ENCODE measurements at regions not wholly inside any gene's neighbourhood (a gene's known extent, or its start where the extent isn't known, plus 50 kb on each side); places are given as distances from the start of the nearest gene placed in this dataset.

- H3K4me1 Mint-ChIP-seq = no peaks in the 10 kb centered on the region
- no peak overlapping the region for H3K4me3 Mint-ChIP-seq
- DNase-seq = no peak
- no peaks in the 10 kb centered on the region for H3K36me3 Mint-ChIP-seq (ENCODE audit: low read depth)
- no peak overlapping the region for H3K27ac Mint-ChIP-seq
- no peaks in the 10 kb centered on the region for H3K9me3 ChIP-seq (ENCODE audit: control insufficient read depth, low read length, poor library complexity, severe bottlenecking)
- H3K27me3 Mint-ChIP-seq = no peaks in the 10 kb centered on the region
- ATAC-seq = no peak
Measured at GRCh38 chr7:120014925-120015465, 258.0 kb upstream of the KCND2 start.

- ATAC-seq (no peak), DNase-seq (no peak)
- no peaks in the 10 kb centered on the region for H3K4me1 Mint-ChIP-seq
- no peak overlapping the region for H3K4me3 Mint-ChIP-seq
- H3K27ac Mint-ChIP-seq = no peak overlapping the region
- no peaks in the 10 kb centered on the region for H3K36me3 Mint-ChIP-seq (ENCODE audit: low read depth)
- H3K27me3 Mint-ChIP-seq = no peaks in the 10 kb centered on the region
- H3K9me3 ChIP-seq (ENCODE audit: control insufficient read depth, low read length, poor library complexity, severe bottlenecking) = no peaks in the 10 kb centered on the region
Measured at GRCh38 chr7:120021085-120021484, 251.9 kb upstream of the KCND2 start.

- ATAC-seq = no peak
- H3K27ac Mint-ChIP-seq = no peak overlapping the region
Measured at GRCh38 chr7:120023494-120024167, 249.3 kb upstream of the KCND2 start.

GRCh38 chr7:120028636-120029035, 244.3 kb upstream of the KCND2 start:
- Mint-ChIP-seq H3K36me3 (ENCODE audit: low read depth) (no peaks in the 10 kb centered on the region), H3K4me3 (no peak overlapping the region)

More at GRCh38 chr7:120023494-120024167, 249.3 kb upstream of the KCND2 start:
- no peaks in the 10 kb centered on the region for H3K36me3 Mint-ChIP-seq (ENCODE audit: low read depth)
- DNase-seq = no peak
- H3K27me3 Mint-ChIP-seq = no peaks in the 10 kb centered on the region
- H3K4me1 Mint-ChIP-seq = no peaks in the 10 kb centered on the region
- H3K9me3 ChIP-seq (ENCODE audit: control insufficient read depth, low read length, poor library complexity, severe bottlenecking) = no peaks in the 10 kb centered on the region
- no peak overlapping the region for H3K4me3 Mint-ChIP-seq

GRCh38 chr7:120030876-120031275, 242.1 kb upstream of the KCND2 start:
- H3K27me3 Mint-ChIP-seq = no peaks in the 10 kb centered on the region
- no peak overlapping the region for H3K27ac Mint-ChIP-seq
- no peaks in the 10 kb centered on the region for H3K36me3 Mint-ChIP-seq (ENCODE audit: low read depth)
- ATAC-seq (no peak), DNase-seq (no peak)
- H3K4me1 Mint-ChIP-seq = no peaks in the 10 kb centered on the region
- no peak overlapping the region for H3K4me3 Mint-ChIP-seq
- H3K9me3 ChIP-seq (ENCODE audit: control insufficient read depth, low read length, poor library complexity, severe bottlenecking) = no peaks in the 10 kb centered on the region

More at GRCh38 chr7:120028636-120029035, 244.3 kb upstream of the KCND2 start:
- H3K9me3 ChIP-seq (ENCODE audit: control insufficient read depth, low read length, poor library complexity, severe bottlenecking) = no peaks in the 10 kb centered on the region
- no peaks in the 10 kb centered on the region for H3K27me3 Mint-ChIP-seq
- DNase-seq (no peak), ATAC-seq (no peak)
- no peaks in the 10 kb centered on the region for H3K4me1 Mint-ChIP-seq
- no peak overlapping the region for H3K27ac Mint-ChIP-seq

- H3K27me3 Mint-ChIP-seq = no peaks in the 10 kb centered on the region
- H3K4me3 Mint-ChIP-seq = no peak overlapping the region
- H3K9me3 ChIP-seq (ENCODE audit: control insufficient read depth, low read length, poor library complexity, severe bottlenecking) = no peaks in the 10 kb centered on the region
- no peaks in the 10 kb centered on the region for H3K36me3 Mint-ChIP-seq (ENCODE audit: low read depth)
- H3K27ac Mint-ChIP-seq = no peak overlapping the region
- H3K4me1 Mint-ChIP-seq = no peaks in the 10 kb centered on the region
- DNase-seq (no peak), ATAC-seq (no peak)
Measured at GRCh38 chr7:120033114-120033513, 239.9 kb upstream of the KCND2 start.

- no peaks in the 10 kb centered on the region for H3K4me1 Mint-ChIP-seq
- H3K27ac Mint-ChIP-seq = no peak overlapping the region
- H3K27me3 Mint-ChIP-seq = no peaks in the 10 kb centered on the region
- DNase-seq (no peak), ATAC-seq (no peak)
- no peaks in the 10 kb centered on the region for H3K9me3 ChIP-seq (ENCODE audit: control insufficient read depth, low read length, poor library complexity, severe bottlenecking)
- no peak overlapping the region for H3K4me3 Mint-ChIP-seq
- no peaks in the 10 kb centered on the region for H3K36me3 Mint-ChIP-seq (ENCODE audit: low read depth)
Measured at GRCh38 chr7:120039138-120039537, 233.8 kb upstream of the KCND2 start.

GRCh38 chr7:120041798-120042197, 231.2 kb upstream of the KCND2 start:
- Mint-ChIP-seq H3K4me3 (no peak overlapping the region), H3K4me1 (no peaks in the 10 kb centered on the region), H3K36me3 (ENCODE audit: low read depth) (no peaks in the 10 kb centered on the region), H3K27ac (no peak overlapping the region), H3K27me3 (no peaks in the 10 kb centered on the region)
- H3K9me3 ChIP-seq (ENCODE audit: control insufficient read depth, low read length, poor library complexity, severe bottlenecking) = no peaks in the 10 kb centered on the region
- ATAC-seq = no peak
- DNase-seq = no peak

GRCh38 chr7:120043250-120043649, 229.7 kb upstream of the KCND2 start:
- ATAC-seq (no peak), DNase-seq (no peak)
- Mint-ChIP-seq H3K27ac (no peak overlapping the region), H3K36me3 (ENCODE audit: low read depth) (no peaks in the 10 kb centered on the region), H3K27me3 (no peaks in the 10 kb centered on the region), H3K4me1 (no peaks in the 10 kb centered on the region), H3K4me3 (no peak overlapping the region)
- H3K9me3 ChIP-seq (ENCODE audit: control insufficient read depth, low read length, poor library complexity, severe bottlenecking) = no peaks in the 10 kb centered on the region

- no peak overlapping the region for H3K4me3 Mint-ChIP-seq
Measured at GRCh38 chr7:120052884-120053382, 220.0 kb upstream of the KCND2 start.

GRCh38 chr7:120053390-120053961, 219.5 kb upstream of the KCND2 start:
- Mint-ChIP-seq H3K4me1 (no peaks in the 10 kb centered on the region), H3K4me3 (no peak overlapping the region), H3K27me3 (no peaks in the 10 kb centered on the region), H3K36me3 (ENCODE audit: low read depth) (no peaks in the 10 kb centered on the region), H3K27ac (no peak overlapping the region)
- ATAC-seq (no peak), DNase-seq (no peak)
- H3K9me3 ChIP-seq (ENCODE audit: control insufficient read depth, low read length, poor library complexity, severe bottlenecking) = no peaks in the 10 kb centered on the region

More at GRCh38 chr7:120052884-120053382, 220.0 kb upstream of the KCND2 start:
- DNase-seq (no peak), ATAC-seq (no peak)
- no peaks in the 10 kb centered on the region for H3K27me3 Mint-ChIP-seq
- no peak overlapping the region for H3K27ac Mint-ChIP-seq
- no peaks in the 10 kb centered on the region for H3K36me3 Mint-ChIP-seq (ENCODE audit: low read depth)
- H3K9me3 ChIP-seq (ENCODE audit: control insufficient read depth, low read length, poor library complexity, severe bottlenecking) = no peaks in the 10 kb centered on the region
- H3K4me1 Mint-ChIP-seq = no peaks in the 10 kb centered on the region

- DNase-seq = no peak
Measured at GRCh38 chr7:120054376-120055100, 218.4 kb upstream of the KCND2 start.

GRCh38 chr7:120055300-120055699, 217.7 kb upstream of the KCND2 start:
- DNase-seq = no peak
- H3K9me3 ChIP-seq (ENCODE audit: control insufficient read depth, low read length, poor library complexity, severe bottlenecking) = no peaks in the 10 kb centered on the region
- ATAC-seq = no peak
- H3K4me1 Mint-ChIP-seq = no peaks in the 10 kb centered on the region
- no peaks in the 10 kb centered on the region for H3K27me3 Mint-ChIP-seq
- H3K4me3 Mint-ChIP-seq = no peak overlapping the region
- H3K36me3 Mint-ChIP-seq (ENCODE audit: low read depth) = no peaks in the 10 kb centered on the region
- no peak overlapping the region for H3K27ac Mint-ChIP-seq

More at GRCh38 chr7:120054376-120055100, 218.4 kb upstream of the KCND2 start:
- Mint-ChIP-seq H3K4me3 (no peak overlapping the region), H3K27ac (no peak overlapping the region), H3K36me3 (ENCODE audit: low read depth) (no peaks in the 10 kb centered on the region), H3K4me1 (no peaks in the 10 kb centered on the region), H3K27me3 (no peaks in the 10 kb centered on the region)
- no peak for ATAC-seq
- H3K9me3 ChIP-seq (ENCODE audit: control insufficient read depth, low read length, poor library complexity, severe bottlenecking) = no peaks in the 10 kb centered on the region

Data from T-helper 17 cell (primary cell).